ENCODE measurements at regions not wholly inside any gene's neighbourhood (a gene's known extent, or its start where the extent isn't known, plus 50 kb on each side); places are given as distances from the start of the nearest gene placed in this dataset.
"Not testable (repeated sequence)": the region's sequence is repeated elsewhere in the genome, so short reads cannot be mapped to it uniquely, and the experiment has no call there.

DNA sequence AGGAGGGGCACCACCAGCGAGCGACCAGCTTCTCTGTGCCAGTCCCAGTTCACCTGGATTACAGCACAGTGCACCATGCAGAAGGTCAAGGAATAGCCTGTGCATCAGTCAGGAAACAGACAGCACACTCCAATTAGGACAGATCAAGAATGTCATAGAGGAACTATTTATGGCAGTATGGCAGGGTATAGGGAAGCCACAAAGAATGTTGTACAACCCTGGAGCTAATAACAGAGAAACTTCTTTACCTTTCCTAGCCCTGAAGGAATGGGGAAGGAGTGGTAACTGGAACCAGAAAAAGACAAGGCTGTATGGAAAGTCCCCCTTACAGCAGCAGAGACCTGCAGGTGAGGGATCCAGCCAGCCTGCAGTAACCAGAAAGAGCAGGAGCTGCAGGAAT, 87.8 kb upstream of the USP24 start:
- DNase-seq (no peak), ATAC-seq (replicated peaks) (no peak)
- Mint-ChIP-seq H3K27ac (no peak overlapping the region), H3K4me3 (no peak overlapping the region), H3K27me3 (peaks cover 17 to 33% of the 10 kb centered on the region in 2 donors), H3K9me3 (no peaks in the 10 kb centered on the region), H3K4me1 (ENCODE audit: low read depth in 2 of 2) (no peaks in the 10 kb centered on the region), H3K36me3 (ENCODE audit: insufficient read depth) (no peaks in the 10 kb centered on the region)

DNA sequence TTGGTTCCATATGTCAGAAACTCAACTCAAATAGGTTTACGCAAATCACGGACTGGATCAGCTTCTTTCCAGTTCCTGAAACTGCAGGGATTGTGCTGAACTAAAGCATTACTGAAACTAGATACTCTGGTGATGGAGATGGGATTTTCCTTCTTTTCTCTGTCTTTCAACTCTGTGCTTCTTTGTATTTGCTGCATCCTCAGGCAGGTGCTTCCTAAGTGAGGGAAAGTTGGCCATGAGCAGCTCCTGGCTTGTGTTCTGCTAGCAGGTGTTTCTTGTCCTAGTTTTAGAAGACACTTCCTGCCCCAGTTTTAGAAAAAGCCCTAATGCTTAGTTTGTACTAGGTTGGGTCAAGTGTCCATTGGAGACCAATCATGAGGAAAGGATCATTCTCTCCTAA, 86.7 kb upstream of the USP24 start:
- Mint-ChIP-seq H3K27me3 (peaks cover 12 to 31% of the 10 kb centered on the region in 2 donors), H3K9me3 (no peaks in the 10 kb centered on the region), H3K27ac (no peak overlapping the region), H3K4me3 (no peak overlapping the region), H3K4me1 (ENCODE audit: low read depth in 2 of 2) (no peaks in the 10 kb centered on the region), H3K36me3 (ENCODE audit: insufficient read depth) (no peaks in the 10 kb centered on the region)
- no peak for DNase-seq
- no peak for ATAC-seq (replicated peaks)

DNA sequence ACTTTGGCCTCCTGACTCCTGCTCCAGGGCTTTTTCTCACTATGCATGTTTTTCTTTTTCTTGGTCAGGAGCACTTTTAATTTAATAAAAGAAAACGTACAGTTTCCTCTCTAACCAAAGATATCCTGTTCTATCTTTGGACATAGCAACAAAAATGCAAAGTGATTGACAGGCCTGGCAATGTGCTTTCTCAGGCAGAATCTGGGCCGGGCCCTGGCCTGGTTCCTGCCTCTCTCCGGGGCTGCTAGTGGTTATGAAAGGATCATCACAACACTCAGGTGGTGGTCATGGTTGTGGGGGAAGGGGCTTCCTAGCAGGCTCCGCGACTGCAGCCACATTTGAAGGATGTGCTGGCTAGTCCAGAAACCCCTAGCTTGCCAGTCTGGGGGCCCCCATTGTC, 85.8 kb upstream of the USP24 start:
- Mint-ChIP-seq H3K27me3 (peaks cover 11 to 31% of the 10 kb centered on the region in 2 donors), H3K4me1 (ENCODE audit: low read depth in 2 of 2) (no peaks in the 10 kb centered on the region), H3K36me3 (ENCODE audit: insufficient read depth) (no peaks in the 10 kb centered on the region), H3K9me3 (no peaks in the 10 kb centered on the region), H3K27ac (no peak overlapping the region), H3K4me3 (no peak overlapping the region)
- ATAC-seq (replicated peaks) (no peak), DNase-seq (no peak)

DNA sequence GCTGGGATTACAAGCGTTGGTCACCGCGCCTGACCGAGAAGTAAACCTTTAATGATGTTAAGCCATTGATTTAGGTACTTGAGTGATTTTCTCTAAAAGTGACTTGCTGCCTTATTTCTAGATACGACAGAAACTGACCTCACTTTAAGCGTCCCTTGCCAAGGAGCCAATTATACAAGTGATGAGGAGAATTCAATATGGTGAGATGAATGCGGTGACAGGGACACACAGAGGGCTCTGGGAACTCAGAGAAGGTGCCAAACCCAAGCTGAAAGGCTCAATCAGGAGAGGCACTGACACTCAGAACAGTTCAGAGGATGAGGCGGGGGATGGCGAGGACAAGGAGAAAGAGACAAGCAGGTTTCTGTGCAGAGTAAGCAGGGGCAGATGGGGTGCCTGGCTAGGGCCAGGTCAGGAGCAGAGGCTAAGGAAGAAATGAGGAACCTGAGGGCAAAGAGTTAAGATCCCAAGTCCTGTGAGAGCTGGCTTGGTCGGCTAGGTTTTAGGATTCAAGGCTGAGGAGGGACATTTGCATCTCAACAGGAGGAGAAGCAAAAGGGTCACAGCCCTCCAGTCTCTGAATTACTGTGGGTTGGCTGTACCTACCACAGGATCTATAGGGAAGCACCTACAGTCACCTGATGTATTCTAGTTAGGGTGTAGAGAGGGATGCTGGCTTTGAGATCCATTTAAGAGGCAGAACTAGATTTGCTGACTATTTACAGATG, 83.2 kb upstream of the USP24 start:
- Mint-ChIP-seq H3K27me3 (peaks cover 12 to 19% of the 10 kb centered on the region in 2 donors), H3K9me3 (no peaks in the 10 kb centered on the region), H3K27ac (peak overlapping the region in 1 of 2 donors; percentile 10), H3K4me1 (ENCODE audit: low read depth in 2 of 2) (no peaks in the 10 kb centered on the region), H3K36me3 (ENCODE audit: insufficient read depth) (no peaks in the 10 kb centered on the region), H3K4me3 (no peak overlapping the region)
- ATAC-seq (replicated peaks) (no peak), DNase-seq (no peak)

DNA sequence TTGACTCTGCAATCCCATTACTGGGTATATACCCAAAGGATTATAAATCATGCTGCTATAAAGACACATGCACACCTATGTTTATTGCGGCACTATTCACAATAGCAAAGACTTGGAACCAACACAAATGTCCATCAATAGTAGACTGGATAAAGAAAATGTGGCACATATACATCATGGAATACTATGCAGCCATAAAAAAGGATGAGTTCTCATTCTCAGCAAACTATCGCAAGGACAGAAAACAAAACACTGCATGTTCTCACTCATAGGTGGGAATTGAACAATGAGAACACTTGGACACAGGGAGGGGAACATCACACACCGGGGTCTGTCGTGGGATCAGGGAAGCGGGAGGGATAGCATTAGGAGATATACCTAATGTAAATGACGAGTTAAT, 81.1 kb upstream of the USP24 start:
- not testable (repeated sequence) for H3K4me1 Mint-ChIP-seq (ENCODE audit: low read depth in 2 of 2); H3K27ac Mint-ChIP-seq; H3K36me3 Mint-ChIP-seq (ENCODE audit: insufficient read depth); H3K9me3 Mint-ChIP-seq; DNase-seq; ATAC-seq (replicated peaks); H3K4me3 Mint-ChIP-seq
- peaks cover 13 to 33% of the 10 kb centered on the region in 2 donors for H3K27me3 Mint-ChIP-seq

DNA sequence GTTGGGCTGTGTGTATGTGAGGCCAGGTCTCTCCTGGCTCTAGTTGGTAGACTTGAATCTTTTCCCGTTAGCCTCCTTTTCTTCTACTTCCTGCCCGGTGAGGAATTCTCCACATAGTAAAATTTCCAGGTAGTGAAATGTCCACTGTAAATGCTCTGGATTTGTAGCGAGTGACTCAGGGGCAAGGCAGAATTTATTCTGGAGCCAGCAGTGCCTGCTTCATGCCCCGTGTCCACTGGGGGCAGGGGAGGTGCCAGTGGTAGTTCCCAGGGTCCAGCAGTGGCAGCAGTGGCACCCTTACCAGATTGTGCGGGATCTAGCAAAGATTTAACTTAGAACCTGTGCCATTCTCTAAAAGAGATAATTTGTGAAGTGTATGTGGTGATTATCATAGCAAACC, 74.5 kb upstream of the USP24 start:
- H3K4me3 Mint-ChIP-seq = no peak overlapping the region
- no peak overlapping the region for H3K27ac Mint-ChIP-seq
- H3K9me3 Mint-ChIP-seq = no peaks in the 10 kb centered on the region
- peaks cover 13 to 46% of the 10 kb centered on the region in 2 donors for H3K27me3 Mint-ChIP-seq
- ATAC-seq (replicated peaks) (no peak), DNase-seq (no peak)
- H3K4me1 Mint-ChIP-seq (ENCODE audit: low read depth in 2 of 2) = peaks cover 0 to 8% of the 10 kb centered on the region in 2 donors
- H3K36me3 Mint-ChIP-seq (ENCODE audit: insufficient read depth) = no peaks in the 10 kb centered on the region

DNA sequence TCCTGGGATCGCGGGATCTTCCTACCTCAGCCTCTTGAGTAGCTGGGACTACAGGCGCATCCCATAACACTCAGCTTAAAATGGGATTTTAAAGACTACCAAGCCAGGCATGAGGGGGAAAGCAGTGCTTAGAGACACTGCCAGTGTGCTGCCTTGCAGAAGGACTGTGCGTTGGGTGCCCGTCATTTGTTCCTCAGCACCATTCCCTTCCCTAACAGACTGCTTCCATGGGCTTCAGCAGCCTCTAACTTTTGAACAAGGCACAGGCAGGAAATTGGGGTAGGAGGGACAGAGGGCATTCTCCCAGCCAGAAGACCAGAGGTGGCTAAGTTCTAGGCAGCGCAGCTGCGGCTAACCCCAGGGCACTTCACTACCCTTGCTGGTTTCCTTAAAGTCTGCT, 73.9 kb upstream of the USP24 start:
- Mint-ChIP-seq H3K4me3 (no peak overlapping the region), H3K4me1 (ENCODE audit: low read depth in 2 of 2) (peaks cover 0 to 8% of the 10 kb centered on the region in 2 donors), H3K36me3 (ENCODE audit: insufficient read depth) (no peaks in the 10 kb centered on the region), H3K27ac (no peak overlapping the region), H3K27me3 (peaks cover 8 to 46% of the 10 kb centered on the region in 2 donors), H3K9me3 (no peaks in the 10 kb centered on the region)
- DNase-seq = no peak
- no peak for ATAC-seq (replicated peaks)

DNA sequence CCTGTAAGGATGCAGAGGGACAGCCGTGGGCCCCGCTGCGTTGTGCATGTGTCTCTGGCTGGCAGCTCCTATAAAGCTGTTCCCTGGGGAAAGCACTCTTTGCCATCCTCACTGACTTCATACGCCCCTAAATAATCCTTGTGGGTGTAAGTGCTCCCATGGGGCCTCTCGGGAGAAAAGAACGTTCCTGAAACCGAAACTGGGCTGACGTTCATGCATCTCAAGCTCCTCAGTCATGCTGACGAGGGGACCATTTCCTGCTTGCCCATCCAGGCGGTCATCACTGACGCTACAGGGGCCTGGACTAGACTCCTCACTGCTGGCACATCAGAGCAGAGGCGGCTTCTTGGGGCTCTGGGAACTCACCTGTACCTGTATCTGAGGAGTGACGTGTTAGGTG, 73.1 kb upstream of the USP24 start:
- no peak for DNase-seq
- Mint-ChIP-seq H3K4me1 (ENCODE audit: low read depth in 2 of 2) (peaks cover 0 to 8% of the 10 kb centered on the region in 2 donors), H3K9me3 (no peaks in the 10 kb centered on the region), H3K4me3 (peak overlapping the region in 1 of 2 donors; percentile 23), H3K27ac (no peak overlapping the region), H3K27me3 (peaks cover 0 to 41% of the 10 kb centered on the region in 2 donors), H3K36me3 (ENCODE audit: insufficient read depth) (no peaks in the 10 kb centered on the region)
- ATAC-seq (replicated peaks) = no peak

DNA sequence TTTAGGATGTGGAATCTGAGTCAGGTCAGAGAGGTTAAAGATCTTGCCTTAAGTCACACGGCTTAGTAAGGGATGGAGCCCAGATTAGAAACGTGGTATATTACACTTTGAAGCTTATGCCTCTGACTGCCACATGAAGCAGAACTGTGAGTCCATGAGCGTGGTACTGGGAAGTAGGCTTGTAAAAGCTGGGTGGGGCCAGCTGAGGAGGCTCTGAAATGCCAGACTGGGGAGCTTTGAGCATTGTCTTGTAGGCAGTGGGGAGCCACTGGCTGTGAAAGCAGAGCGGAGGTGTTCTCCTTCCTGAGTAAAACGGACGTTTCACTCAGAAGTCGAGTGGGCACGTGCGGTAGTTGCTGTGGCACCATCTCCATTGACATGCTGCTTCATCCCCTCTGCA, 72.6 kb upstream of the USP24 start:
- Mint-ChIP-seq H3K4me3 (peak overlapping the region in 1 of 2 donors; percentile 23), H3K27me3 (peaks cover 0 to 36% of the 10 kb centered on the region in 2 donors), H3K9me3 (no peaks in the 10 kb centered on the region), H3K27ac (no peak overlapping the region), H3K36me3 (ENCODE audit: insufficient read depth) (no peaks in the 10 kb centered on the region), H3K4me1 (ENCODE audit: low read depth in 2 of 2) (peaks cover 0 to 8% of the 10 kb centered on the region in 2 donors)
- ATAC-seq (replicated peaks) (no peak), DNase-seq (no peak)

DNA sequence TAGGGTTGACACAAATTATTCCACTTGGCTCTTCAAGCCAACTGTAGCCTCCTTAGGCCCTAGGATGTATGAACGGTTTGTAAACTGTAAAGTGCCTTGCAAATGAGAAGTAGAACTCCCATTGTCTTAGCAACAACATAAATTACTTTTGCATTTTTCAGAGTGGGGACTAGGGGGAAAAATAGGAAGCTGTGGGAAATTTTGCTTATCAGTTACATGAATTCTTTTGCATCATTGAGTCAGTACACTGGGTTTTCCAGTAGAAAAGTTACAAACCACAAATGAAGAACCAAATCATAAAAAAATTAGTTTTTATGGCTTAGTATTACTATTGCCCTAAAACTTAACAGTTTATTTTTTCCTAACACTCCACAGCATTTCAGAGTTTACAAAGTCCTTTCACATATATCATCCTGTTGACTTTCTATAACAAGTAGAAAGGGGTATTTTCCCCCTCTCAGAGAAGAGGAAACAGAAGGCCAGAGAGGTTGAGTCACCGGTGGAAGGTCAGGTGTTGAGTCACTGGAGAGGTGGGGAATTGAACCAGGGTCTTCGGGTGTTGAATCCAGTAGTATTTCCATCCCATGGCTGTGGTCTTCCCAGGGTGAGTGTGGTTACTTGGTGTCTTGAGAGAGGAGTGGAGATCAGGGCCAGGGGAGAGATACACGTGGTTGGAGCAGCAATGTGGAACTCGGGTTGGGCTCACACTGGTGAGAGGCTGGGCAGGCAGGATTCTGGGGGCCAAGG, 71.9 kb upstream of the USP24 start:
- no peak for ATAC-seq (replicated peaks)
- Mint-ChIP-seq H3K4me1 (ENCODE audit: low read depth in 2 of 2) (peaks cover 0 to 8% of the 10 kb centered on the region in 2 donors), H3K27me3 (peaks cover 0 to 29% of the 10 kb centered on the region in 2 donors), H3K9me3 (no peaks in the 10 kb centered on the region), H3K36me3 (ENCODE audit: insufficient read depth) (no peaks in the 10 kb centered on the region), H3K27ac (no peak overlapping the region), H3K4me3 (no peak overlapping the region)
- DNase-seq = no peak

DNA sequence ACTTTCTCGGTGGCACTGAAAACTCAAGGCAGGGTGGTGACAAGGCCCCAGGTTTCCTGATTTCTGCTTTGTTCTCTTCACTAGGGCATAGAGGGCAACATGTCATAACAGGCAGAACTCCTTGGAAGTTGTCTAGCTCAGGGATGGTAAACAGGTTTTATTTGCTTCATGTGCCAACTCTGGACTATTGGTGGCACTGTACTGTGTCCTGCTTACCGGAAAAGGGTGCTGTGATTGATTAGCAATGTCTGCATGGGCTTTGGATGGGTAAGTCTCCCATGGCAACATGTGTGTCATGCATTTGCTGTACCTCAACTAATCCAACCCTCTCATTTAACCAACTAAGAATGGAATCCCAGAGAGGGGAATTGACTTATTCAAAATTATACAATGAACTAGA, 70.7 kb upstream of the USP24 start:
- Mint-ChIP-seq H3K36me3 (ENCODE audit: insufficient read depth) (no peaks in the 10 kb centered on the region), H3K27ac (no peak overlapping the region), H3K9me3 (no peaks in the 10 kb centered on the region), H3K4me3 (no peak overlapping the region), H3K4me1 (ENCODE audit: low read depth in 2 of 2) (peaks cover 0 to 8% of the 10 kb centered on the region in 2 donors), H3K27me3 (peaks cover 0 to 27% of the 10 kb centered on the region in 2 donors)
- DNase-seq (no peak), ATAC-seq (replicated peaks) (no peak)

DNA sequence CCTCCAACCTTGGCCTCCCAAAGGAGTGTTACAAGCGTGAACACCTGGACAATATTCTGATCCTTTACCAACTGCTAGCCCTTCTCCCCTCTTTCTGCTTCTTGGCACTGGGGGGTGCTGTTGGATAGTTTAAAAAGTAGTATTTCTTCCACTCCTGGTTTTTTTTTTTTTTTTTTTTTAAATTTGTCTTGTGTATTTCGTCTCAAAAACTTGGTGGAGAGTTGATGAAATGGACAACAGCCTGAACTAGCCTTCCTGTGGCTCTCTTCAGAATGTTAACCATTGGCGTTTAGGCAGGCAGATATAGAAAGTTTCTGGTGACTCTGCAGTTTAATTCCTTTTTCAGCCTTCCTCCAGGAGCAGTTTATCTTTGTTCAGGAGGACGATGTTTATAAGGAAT, 69.7 kb upstream of the USP24 start:
- H3K27ac Mint-ChIP-seq = no peak overlapping the region
- H3K4me3 Mint-ChIP-seq = no peak overlapping the region
- H3K4me1 Mint-ChIP-seq (ENCODE audit: low read depth in 2 of 2) = peaks cover 0 to 8% of the 10 kb centered on the region in 2 donors
- DNase-seq (no peak), ATAC-seq (replicated peaks) (no peak)
- no peaks in the 10 kb centered on the region for H3K9me3 Mint-ChIP-seq
- H3K27me3 Mint-ChIP-seq = peaks cover 0 to 27% of the 10 kb centered on the region in 2 donors
- H3K36me3 Mint-ChIP-seq (ENCODE audit: insufficient read depth) = no peaks in the 10 kb centered on the region

DNA sequence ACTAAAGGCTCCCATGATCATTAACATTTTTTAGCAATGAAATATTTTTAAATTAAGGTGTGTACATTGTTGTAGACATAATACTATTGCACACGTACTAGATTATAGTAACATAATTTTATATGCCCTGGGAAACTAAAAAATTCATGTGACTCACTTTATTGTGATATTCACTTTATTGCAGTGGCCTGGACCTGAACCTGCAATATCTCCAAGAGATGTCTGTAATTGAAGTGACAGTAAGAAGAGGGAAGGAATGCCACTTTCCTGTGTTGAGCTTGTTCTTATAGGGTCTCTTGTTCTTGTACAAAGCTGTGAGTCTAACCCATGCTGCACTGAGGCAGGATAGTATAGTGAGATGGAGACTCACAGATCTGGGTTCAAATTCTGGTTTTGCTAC, 66.9 kb upstream of the USP24 start:
- ATAC-seq (replicated peaks) = no peak
- H3K27me3 Mint-ChIP-seq = peaks cover 0 to 17% of the 10 kb centered on the region in 2 donors

DNA sequence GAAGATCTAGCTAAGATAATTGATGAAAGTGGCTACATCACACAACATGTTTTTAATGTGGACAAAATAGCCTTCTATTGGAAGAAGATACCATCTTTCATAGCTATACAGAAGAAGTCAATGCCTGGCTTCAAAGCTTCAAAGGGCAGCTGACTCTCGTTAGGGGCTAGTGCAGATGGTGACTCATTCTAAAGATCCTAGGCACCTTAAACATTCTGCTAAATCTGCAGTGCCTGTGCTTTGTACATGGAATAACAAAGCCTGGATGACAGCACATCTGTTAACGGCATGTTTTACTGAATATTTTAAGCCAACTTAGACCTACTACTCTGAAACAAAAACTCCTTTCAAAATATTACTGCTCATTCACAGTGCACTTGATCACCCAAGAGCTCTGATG, 65.6 kb upstream of the USP24 start:
- H3K27me3 Mint-ChIP-seq = peaks cover 0 to 14% of the 10 kb centered on the region in 2 donors
- H3K9me3 Mint-ChIP-seq = no peaks in the 10 kb centered on the region
- no peak for DNase-seq

More for the DNA sequence above, 66.9 kb upstream of the USP24 start:
- Mint-ChIP-seq H3K4me1 (ENCODE audit: low read depth in 2 of 2) (peaks cover 5 to 6% of the 10 kb centered on the region in 2 donors), H3K9me3 (no peaks in the 10 kb centered on the region), H3K27ac (no peak overlapping the region), H3K36me3 (ENCODE audit: insufficient read depth) (no peaks in the 10 kb centered on the region), H3K4me3 (no peak overlapping the region)
- no peak for DNase-seq

More for the DNA sequence above, 65.6 kb upstream of the USP24 start:
- Mint-ChIP-seq H3K27ac (no peak overlapping the region), H3K4me3 (no peak overlapping the region), H3K4me1 (ENCODE audit: low read depth in 2 of 2) (peaks cover 5 to 8% of the 10 kb centered on the region in 2 donors), H3K36me3 (ENCODE audit: insufficient read depth) (no peaks in the 10 kb centered on the region)
- no peak for ATAC-seq (replicated peaks)

All from effector memory CD8-positive, alpha-beta T cell (primary cell).